ENCODE measurements at regions not wholly inside any gene's neighbourhood (a gene's known extent, or its start where the extent isn't known, plus 50 kb on each side); places are given as distances from the start of the nearest gene placed in this dataset.

DNA sequence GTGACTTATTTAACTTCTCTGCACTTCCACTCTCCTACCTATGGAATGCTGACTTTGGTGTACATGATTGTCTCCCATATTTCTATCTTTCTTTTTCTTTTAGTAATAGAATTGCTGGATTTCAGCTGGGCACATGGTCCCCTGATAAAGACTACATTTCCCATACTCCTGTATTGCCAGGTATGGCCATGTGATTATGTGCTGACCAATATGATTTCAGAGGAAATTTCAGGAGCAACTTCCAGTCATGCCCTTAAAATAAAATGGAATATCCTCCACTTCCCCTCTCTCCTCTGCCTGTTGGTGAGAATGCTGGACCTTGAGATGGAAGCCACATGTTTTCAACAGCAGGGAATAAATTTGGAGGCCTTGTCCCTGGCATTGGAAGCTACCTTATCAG lies 130.7 kb upstream of the IGSF21 start:
- TF ChIP-seq, protein P1, sequence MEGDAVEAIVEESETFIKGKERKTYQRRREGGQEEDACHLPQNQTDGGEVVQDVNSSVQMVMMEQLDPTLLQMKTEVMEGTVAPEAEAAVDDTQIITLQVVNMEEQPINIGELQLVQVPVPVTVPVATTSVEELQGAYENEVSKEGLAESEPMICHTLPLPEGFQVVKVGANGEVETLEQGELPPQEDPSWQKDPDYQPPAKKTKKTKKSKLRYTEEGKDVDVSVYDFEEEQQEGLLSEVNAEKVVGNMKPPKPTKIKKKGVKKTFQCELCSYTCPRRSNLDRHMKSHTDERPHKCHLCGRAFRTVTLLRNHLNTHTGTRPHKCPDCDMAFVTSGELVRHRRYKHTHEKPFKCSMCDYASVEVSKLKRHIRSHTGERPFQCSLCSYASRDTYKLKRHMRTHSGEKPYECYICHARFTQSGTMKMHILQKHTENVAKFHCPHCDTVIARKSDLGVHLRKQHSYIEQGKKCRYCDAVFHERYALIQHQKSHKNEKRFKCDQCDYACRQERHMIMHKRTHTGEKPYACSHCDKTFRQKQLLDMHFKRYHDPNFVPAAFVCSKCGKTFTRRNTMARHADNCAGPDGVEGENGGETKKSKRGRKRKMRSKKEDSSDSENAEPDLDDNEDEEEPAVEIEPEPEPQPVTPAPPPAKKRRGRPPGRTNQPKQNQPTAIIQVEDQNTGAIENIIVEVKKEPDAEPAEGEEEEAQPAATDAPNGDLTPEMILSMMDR (IDR thresholded peaks at IDR 0.05): no peak
- no peak for TF ChIP-seq POLR2A (IDR thresholded peaks at IDR 0.05)
- no peaks in the 10 kb centered on the region for H3K27me3 ChIP-seq

DNA sequence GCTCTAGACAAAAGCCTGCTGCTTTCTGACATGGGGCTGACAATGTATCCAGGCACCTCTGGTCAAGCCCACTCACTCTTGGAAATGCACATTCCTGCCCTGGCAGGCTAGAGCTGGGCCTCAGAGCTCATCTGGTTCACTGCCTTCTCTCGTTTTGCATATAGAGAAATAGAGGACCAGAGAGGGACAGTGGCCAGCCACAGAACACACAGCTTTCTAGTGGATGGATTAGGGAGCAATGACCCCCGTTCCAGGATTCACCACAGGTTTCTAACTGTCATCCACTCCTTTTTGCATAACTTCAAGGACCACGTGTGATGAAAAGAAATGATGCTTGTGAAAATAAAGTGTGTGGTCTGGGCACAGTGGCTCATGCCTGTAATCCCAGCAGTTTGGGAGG lies 129.6 kb upstream of the IGSF21 start:
- intact Hi-C loops (cut with DNase I; ENCODE audit: low total_unique reads): no loop called here
- no peak for DNase-seq

More for the DNA sequence above, 130.7 kb upstream of the IGSF21 start:
- no peak for DNase-seq
- Histone ChIP-seq H3K4me3 (no peak overlapping the region), H3K36me3 (no peaks in the 10 kb centered on the region), H3K27ac (no peak overlapping the region), H3K4me1 (no peaks in the 10 kb centered on the region), H3K9me3 (no peaks in the 10 kb centered on the region)
- intact Hi-C loops (cut with DNase I; ENCODE audit: low total_unique reads): no loop called here

GRCh38 chr1:17979815-17980214 lies 127.8 kb upstream of the IGSF21 start:
- DNase-seq: no peak
- Histone ChIP-seq H3K27ac (no peak overlapping the region), H3K27me3 (no peaks in the 10 kb centered on the region), H3K4me3 (no peak overlapping the region), H3K9me3 (no peaks in the 10 kb centered on the region), H3K36me3 (no peaks in the 10 kb centered on the region), H3K4me1 (no peaks in the 10 kb centered on the region)
- TF ChIP-seq, protein P1 (IDR thresholded peaks at IDR 0.05): no peak
- no peak for TF ChIP-seq POLR2A (IDR thresholded peaks at IDR 0.05)
- intact Hi-C loops (cut with DNase I; ENCODE audit: low total_unique reads): no loop called here

More for the DNA sequence above, 129.6 kb upstream of the IGSF21 start:
- Histone ChIP-seq H3K4me3 (no peak overlapping the region), H3K27me3 (no peaks in the 10 kb centered on the region), H3K27ac (no peak overlapping the region), H3K4me1 (no peaks in the 10 kb centered on the region), H3K36me3 (no peaks in the 10 kb centered on the region), H3K9me3 (no peaks in the 10 kb centered on the region)
- TF ChIP-seq POLR2A (IDR thresholded peaks at IDR 0.05): no peak
- TF ChIP-seq, protein P1 (IDR thresholded peaks at IDR 0.05): no peak

GRCh38 chr1:17982197-17982596 lies 125.4 kb upstream of the IGSF21 start:
- no peaks in the 10 kb centered on the region for H3K9me3 ChIP-seq
- DNase-seq: no peak
- no peaks in the 10 kb centered on the region for H3K27me3 ChIP-seq
- intact Hi-C loops (cut with DNase I; ENCODE audit: low total_unique reads): no loop called here
- TF ChIP-seq POLR2A (IDR thresholded peaks at IDR 0.05): no peak
- TF ChIP-seq, protein P1 (IDR thresholded peaks at IDR 0.05): no peak
- no peaks in the 10 kb centered on the region for H3K4me1 ChIP-seq
- H3K36me3 ChIP-seq: no peaks in the 10 kb centered on the region
- H3K27ac ChIP-seq: no peak overlapping the region
- no peak overlapping the region for H3K4me3 ChIP-seq

- Histone ChIP-seq H3K27ac (no peak overlapping the region), H3K4me3 (no peak overlapping the region), H3K4me1 (no peaks in the 10 kb centered on the region), H3K36me3 (no peaks in the 10 kb centered on the region), H3K27me3 (no peaks in the 10 kb centered on the region), H3K9me3 (no peaks in the 10 kb centered on the region)
- intact Hi-C loops (cut with DNase I; ENCODE audit: low total_unique reads): no loop called here
- TF ChIP-seq POLR2A (IDR thresholded peaks at IDR 0.05): no peak
- TF ChIP-seq, protein P1 (IDR thresholded peaks at IDR 0.05): peak in 1 of 4 experiments; percentile 6
- DNase-seq: no peak
These were observed 123.0 kb upstream of the IGSF21 start for GRCh38 chr1:17984583-17984982.

Data from uterus (tissue), 3 donors.